Cardiac fibroblast (primary cell): ENCODE measurements at regions not wholly inside any gene's neighbourhood (a gene's known extent, or its start where the extent isn't known, plus 50 kb on each side); places are given as distances from the start of the nearest gene placed in this dataset.

Source experiments
- DNase-seq, 2 donors: peaks; one replicate each; pipeline versions ENCODE4 v3.0.0 to v3.0.0-alpha.2; 2010; ENCODE audit warnings: low read depth in 2 of 2
- H3K4me3 ChIP-seq, 2 donors: replicated peaks in 1 of 2; 1 replicate in 1 of 2; 2 replicates in 1 of 2; pipeline ENCODE4 v1.5.1; 2011; ENCODE audit warnings: low read depth in 2 of 2, low read length in 2 of 2, mild to moderate bottlenecking in 2 of 2, moderate library complexity in 1 of 2
- TF ChIP-seq, protein P1 (sequence below): IDR thresholded peaks from one replicate; pipeline ENCODE4 v1.5.1; 2011; ENCODE audit warnings: low read depth, mild to moderate bottlenecking, low read length, inconsistent platforms

DNA sequence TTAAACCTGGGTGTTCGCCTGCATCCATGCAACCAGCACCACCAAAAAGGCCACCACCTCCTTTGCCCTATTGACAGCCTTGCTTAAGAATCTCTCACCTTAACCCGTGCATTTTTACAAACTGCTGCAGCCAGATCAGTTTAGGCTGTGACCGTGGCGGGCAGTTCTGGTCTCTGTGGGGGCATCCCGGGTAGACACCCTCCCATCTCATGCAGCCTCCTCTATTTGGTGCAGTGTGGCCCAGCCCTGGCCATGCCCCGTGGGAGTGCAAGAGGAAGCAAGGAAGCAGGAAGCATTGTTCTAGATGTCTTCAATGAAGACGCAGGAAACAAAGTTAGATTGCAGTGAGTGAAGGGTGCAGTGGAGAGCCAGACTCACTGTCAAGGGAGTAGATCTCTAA lies 108.8 kb upstream of the MVB12B start:
- DNase-seq: no peak
- H3K4me3 ChIP-seq: no peak overlapping the region
- TF ChIP-seq, protein P1, sequence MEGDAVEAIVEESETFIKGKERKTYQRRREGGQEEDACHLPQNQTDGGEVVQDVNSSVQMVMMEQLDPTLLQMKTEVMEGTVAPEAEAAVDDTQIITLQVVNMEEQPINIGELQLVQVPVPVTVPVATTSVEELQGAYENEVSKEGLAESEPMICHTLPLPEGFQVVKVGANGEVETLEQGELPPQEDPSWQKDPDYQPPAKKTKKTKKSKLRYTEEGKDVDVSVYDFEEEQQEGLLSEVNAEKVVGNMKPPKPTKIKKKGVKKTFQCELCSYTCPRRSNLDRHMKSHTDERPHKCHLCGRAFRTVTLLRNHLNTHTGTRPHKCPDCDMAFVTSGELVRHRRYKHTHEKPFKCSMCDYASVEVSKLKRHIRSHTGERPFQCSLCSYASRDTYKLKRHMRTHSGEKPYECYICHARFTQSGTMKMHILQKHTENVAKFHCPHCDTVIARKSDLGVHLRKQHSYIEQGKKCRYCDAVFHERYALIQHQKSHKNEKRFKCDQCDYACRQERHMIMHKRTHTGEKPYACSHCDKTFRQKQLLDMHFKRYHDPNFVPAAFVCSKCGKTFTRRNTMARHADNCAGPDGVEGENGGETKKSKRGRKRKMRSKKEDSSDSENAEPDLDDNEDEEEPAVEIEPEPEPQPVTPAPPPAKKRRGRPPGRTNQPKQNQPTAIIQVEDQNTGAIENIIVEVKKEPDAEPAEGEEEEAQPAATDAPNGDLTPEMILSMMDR: no peak

DNA sequence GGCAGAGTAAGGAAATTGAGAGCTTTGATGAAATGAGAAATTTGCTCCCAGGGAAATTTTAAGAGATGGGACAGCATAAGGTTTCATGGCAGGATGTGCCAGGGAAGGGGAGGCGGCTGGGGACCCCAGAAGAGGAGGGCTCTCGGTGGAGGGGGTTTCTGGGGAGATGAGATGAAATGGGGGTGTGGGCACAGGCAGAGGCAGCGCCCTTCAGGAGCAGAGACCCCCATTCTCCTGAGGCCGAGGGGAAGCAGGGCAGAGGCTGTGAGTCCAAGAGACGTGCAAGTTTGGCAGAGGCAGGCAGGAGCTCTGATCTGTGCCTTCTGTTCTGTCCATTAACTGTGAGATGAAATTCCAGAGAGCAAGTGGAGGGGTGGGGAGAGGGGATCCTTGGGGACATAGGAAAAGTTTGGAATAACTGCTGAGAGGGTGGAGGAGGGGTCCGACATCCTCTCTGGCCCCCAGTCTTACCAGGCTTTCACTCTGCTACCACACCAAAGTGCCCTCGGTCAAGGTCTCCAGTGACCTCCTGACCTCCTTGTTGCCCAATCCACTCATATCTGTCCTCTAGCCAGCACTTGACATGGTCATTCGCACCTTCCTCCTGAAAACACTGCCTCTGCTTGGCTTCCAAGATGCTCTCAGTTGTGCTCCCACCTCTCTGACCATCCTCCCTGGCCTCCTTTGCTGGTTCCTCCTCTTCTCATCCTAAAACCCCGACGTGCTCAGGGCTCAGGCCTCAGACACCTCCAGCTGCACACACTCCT lies 108.1 kb upstream of the MVB12B start:
- DNase-seq: no peak
- H3K4me3 ChIP-seq: no peak overlapping the region
- TF ChIP-seq, protein P1: no peak

DNA sequence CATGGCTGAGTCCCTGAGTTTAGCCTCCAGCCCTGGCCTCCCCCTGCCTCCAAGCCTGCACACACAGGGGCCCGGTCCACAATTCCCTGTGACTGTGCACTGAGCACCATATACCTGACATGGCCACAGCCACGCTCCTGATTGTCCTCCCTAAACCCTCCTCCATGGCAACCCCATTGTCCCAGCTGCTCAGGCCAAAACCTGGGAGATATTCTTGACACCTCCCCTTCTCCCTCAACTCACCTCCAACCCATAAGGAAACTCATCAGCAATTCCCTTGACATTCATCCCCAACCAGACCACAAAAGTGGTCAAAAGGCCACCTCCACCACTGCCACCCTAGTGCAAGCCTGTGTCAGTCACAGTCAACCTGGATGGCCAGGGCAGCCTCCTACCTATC lies 107.5 kb upstream of the MVB12B start:
- DNase-seq: no peak
- no peak overlapping the region for H3K4me3 ChIP-seq
- TF ChIP-seq, protein P1: no peak

DNA sequence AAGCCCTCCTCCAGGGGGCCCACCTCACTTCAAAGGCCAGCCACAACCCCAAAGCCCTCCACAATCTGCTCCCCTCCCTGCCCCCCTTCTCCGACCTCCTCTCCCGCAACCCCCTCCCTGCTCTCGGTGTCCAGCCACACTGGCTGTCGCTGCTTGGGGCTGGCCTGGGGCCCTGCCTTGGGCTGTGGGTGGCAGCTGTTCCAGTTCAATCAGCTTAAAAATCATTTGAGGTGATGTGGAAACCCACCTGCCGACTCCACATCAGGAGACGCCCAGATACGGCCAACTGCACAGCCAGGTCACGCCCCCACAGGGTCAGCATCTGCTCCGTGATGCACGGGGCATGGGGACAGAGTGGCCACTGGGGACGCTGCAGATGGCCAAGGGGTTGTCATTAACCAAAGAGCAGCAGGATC lies 107.0 kb upstream of the MVB12B start:
- no peak overlapping the region for H3K4me3 ChIP-seq
- TF ChIP-seq, protein P1: no peak
- no peak for DNase-seq

DNA sequence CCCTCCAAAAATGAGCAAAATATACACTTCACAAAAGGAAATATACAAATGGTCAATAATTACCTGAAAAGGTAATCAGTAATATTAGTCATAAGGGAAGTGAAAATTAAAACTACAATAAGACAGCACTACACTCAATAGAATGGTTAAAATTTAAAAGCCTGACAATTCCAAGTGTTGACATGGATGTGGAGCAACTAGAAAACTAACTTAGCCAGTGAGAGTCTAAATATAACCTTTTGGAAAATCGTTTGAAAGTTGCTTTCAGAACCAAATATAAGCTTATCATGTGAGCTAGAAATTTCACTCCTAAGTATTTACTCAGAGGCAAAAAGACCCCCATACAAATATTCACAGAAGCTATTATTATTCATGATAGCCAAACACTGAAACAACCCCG lies 105.1 kb upstream of the MVB12B start:
- TF ChIP-seq, protein P1: no peak
- no peak for DNase-seq
- no peak overlapping the region for H3K4me3 ChIP-seq

DNA sequence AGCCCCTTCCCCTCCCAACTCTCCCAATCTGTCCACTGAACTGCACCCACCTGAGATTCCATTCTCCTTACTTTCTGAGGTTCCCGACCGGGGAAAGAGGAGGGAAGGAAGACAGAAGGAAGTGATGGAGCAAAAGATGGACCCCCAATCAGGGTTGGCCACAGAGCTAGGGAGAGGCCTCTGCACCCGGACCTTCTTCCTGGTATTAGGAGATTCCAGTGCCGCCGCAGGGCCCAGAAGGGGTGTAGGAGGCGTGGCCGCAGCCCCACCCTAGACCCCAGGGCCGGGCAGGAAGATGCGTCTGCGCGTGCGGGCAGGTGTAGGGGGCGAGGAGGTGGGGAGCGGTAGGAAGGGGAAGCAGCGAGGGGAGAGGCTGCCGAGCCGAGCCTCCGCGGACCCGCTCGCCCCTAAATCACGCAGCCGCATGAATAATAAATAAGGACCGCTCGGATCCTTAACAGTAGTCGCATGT lies 104.2 kb upstream of the MVB12B start:
- no peak overlapping the region for H3K4me3 ChIP-seq
- TF ChIP-seq, protein P1: no peak
- no peak for DNase-seq

DNA sequence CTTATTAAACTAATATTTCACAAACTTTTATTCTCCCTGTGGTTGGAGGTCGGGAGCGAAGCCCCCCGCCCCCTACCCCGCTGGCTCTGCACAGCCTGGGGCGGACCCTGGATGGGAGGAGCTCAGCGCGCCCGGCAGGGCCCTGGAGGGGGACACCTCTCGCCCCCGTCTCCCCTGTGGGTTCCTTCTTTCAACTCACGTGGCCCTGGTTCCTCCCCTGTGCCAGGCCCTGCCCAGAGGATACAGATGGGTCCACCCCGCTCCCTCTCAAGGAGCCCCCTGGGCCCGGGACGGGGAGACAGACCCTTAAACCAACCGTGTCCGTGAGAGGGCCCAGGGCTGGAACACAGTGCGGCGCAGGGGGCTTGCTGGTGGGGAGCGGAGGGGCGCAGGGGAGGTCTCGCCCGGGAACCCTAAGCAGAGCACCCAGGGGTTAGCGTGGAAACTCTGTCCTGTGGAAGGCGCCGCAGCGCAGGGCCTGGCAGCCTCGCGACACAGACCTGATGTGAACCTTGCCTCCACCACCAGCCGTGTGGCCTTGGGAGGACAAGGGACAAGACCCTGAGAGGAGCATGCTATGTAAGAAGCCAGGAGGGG lies 103.7 kb upstream of the MVB12B start:
- H3K4me3 ChIP-seq: no peak overlapping the region
- TF ChIP-seq, protein P1: no peak
- no peak for DNase-seq
